ENCODE measurements at regions not wholly inside any gene's neighbourhood (a gene's known extent, or its start where the extent isn't known, plus 50 kb on each side); places are given as distances from the start of the nearest gene placed in this dataset.

GRCh38 chr1:234730770-234731568 lies 121.0 kb upstream of the IRF2BP2 start (continued):
- TF ChIP-seq ZNF174 (CRISPR knock-in tag; IDR thresholded peaks at IDR 0.05) (no peak), ZBTB17 (CRISPR knock-in tag; IDR thresholded peaks at IDR 0.05) (peak; percentile 56; the same call in 1 of the 2 replicates), RBM34 (IDR thresholded peaks at IDR 0.05; ENCODE audit: borderline replicate concordance, insufficient read depth, low read length) (no peak), HINFP (tag; conservative IDR thresholded peaks at IDR 0.05; ENCODE audit: low read depth) (no peak), PRMT5 (CRISPR knock-in tag; IDR thresholded peaks at IDR 0.05) (no peak), KLF1 (tag; IDR thresholded peaks at IDR 0.05) (0 out of 2 replicates have a peak, but pooled peaks have one; percentile 69), KDM1A (IDR thresholded peaks at IDR 0.05) (no peak), ZNF239 (CRISPR knock-in tag; IDR thresholded peaks at IDR 0.05) (peak; percentile 32; the same call in 1 of the 2 replicates), NFIC (IDR thresholded peaks at IDR 0.05) (peak; percentile 77), NR1H2 (CRISPR knock-in tag; IDR thresholded peaks at IDR 0.05) (no peak), USF1 (CRISPR knock-in tag; IDR thresholded peaks at IDR 0.05) (no peak), L3MBTL2 (IDR thresholded peaks at IDR 0.05) (0 out of 2 replicates have a peak, but pooled peaks have one; percentile 14), ELF2 (CRISPR knock-in tag; IDR thresholded peaks at IDR 0.05) (no peak), SMARCA5 (IDR thresholded peaks at IDR 0.05) (no peak), ZEB2 (IDR thresholded peaks at IDR 0.05) (peak; percentile 56; the same call in 1 of the 2 replicates), MCM7 (IDR thresholded peaks at IDR 0.05) (no peak), CREB1 (IDR thresholded peaks at IDR 0.05) (no peak), CREB1 (CRISPR knock-in tag; IDR thresholded peaks at IDR 0.05) (no peak)
- TF ChIP-seq, protein P1, sequence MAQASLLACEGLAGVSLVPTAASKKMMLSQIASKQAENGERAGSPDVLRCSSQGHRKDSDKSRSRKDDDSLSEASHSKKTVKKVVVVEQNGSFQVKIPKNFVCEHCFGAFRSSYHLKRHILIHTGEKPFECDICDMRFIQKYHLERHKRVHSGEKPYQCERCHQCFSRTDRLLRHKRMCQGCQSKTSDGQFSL (CRISPR knock-in tag; IDR thresholded peaks at IDR 0.05): no peak
- TF ChIP-seq, protein P1 (tag; IDR thresholded peaks at IDR 0.05): no peak
- TF ChIP-seq, protein P2, sequence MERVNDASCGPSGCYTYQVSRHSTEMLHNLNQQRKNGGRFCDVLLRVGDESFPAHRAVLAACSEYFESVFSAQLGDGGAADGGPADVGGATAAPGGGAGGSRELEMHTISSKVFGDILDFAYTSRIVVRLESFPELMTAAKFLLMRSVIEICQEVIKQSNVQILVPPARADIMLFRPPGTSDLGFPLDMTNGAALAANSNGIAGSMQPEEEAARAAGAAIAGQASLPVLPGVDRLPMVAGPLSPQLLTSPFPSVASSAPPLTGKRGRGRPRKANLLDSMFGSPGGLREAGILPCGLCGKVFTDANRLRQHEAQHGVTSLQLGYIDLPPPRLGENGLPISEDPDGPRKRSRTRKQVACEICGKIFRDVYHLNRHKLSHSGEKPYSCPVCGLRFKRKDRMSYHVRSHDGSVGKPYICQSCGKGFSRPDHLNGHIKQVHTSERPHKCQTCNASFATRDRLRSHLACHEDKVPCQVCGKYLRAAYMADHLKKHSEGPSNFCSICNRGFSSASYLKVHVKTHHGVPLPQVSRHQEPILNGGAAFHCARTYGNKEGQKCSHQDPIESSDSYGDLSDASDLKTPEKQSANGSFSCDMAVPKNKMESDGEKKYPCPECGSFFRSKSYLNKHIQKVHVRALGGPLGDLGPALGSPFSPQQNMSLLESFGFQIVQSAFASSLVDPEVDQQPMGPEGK (CRISPR knock-in tag; IDR thresholded peaks at IDR 0.05; ENCODE audit: borderline replicate concordance): no peak
- TF ChIP-seq, protein P3, sequence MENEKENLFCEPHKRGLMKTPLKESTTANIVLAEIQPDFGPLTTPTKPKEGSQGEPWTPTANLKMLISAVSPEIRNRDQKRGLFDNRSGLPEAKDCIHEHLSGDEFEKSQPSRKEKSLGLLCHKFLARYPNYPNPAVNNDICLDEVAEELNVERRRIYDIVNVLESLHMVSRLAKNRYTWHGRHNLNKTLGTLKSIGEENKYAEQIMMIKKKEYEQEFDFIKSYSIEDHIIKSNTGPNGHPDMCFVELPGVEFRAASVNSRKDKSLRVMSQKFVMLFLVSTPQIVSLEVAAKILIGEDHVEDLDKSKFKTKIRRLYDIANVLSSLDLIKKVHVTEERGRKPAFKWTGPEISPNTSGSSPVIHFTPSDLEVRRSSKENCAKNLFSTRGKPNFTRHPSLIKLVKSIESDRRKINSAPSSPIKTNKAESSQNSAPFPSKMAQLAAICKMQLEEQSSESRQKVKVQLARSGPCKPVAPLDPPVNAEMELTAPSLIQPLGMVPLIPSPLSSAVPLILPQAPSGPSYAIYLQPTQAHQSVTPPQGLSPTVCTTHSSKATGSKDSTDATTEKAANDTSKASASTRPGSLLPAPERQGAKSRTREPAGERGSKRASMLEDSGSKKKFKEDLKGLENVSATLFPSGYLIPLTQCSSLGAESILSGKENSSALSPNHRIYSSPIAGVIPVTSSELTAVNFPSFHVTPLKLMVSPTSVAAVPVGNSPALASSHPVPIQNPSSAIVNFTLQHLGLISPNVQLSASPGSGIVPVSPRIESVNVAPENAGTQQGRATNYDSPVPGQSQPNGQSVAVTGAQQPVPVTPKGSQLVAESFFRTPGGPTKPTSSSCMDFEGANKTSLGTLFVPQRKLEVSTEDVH (IDR thresholded peaks at IDR 0.05; ENCODE audit: low read depth, partially characterized antibody): no peak

All from K562 (cell line).